Skeletal muscle cell (primary cell): ENCODE measurements at regions not wholly inside any gene's neighbourhood (a gene's known extent, or its start where the extent isn't known, plus 50 kb on each side); places are given as distances from the start of the nearest gene placed in this dataset.
"Not testable (repeated sequence)": the region's sequence is repeated elsewhere in the genome, so short reads cannot be mapped to it uniquely, and the experiment has no call there.

ENCODE experiments used
- DNase-seq: peaks from one replicate; pipeline ENCODE4 v3.0.0-alpha.2; 2010; ENCODE audit warnings: low read depth
- H3K4me3 ChIP-seq: 2 replicates; pipeline ENCODE4 v1.5.1; 2011; ENCODE audit warnings: low read depth, mild to moderate bottlenecking, control low read depth, low read length, moderate library complexity

GRCh38 chr1:245067257-245067656 is 87.5 kb upstream of the KIF26B start:
- DNase-seq = no peak
- H3K4me3 ChIP-seq = no peak overlapping the region

- no peak for DNase-seq
- H3K4me3 ChIP-seq = no peak overlapping the region
These were observed 92.0 kb upstream of the KIF26B start for GRCh38 chr1:245062741-245063305.

GRCh38 chr1:245061808-245062207 is 93.0 kb upstream of the KIF26B start:
- H3K4me3 ChIP-seq = not testable (repeated sequence)

GRCh38 chr1:245060684-245061374 is 94.0 kb upstream of the KIF26B start:
- no peak overlapping the region for H3K4me3 ChIP-seq
- no peak for DNase-seq

More at GRCh38 chr1:245061808-245062207, 93.0 kb upstream of the KIF26B start:
- DNase-seq = not testable (repeated sequence)

GRCh38 chr1:245059806-245060424 is 94.9 kb upstream of the KIF26B start:
- H3K4me3 ChIP-seq = no peak overlapping the region
- no peak for DNase-seq

- DNase-seq = no peak
- H3K4me3 ChIP-seq = no peak overlapping the region
These were observed 95.9 kb upstream of the KIF26B start for GRCh38 chr1:245058882-245059281.

- H3K4me3 ChIP-seq = no peak overlapping the region
- no peak for DNase-seq
These were observed 96.3 kb upstream of the KIF26B start for GRCh38 chr1:245058436-245058835.

- H3K4me3 ChIP-seq = no peak overlapping the region
These were observed 97.9 kb upstream of the KIF26B start for GRCh38 chr1:245056913-245057312.

GRCh38 chr1:245056296-245056695 is 98.5 kb upstream of the KIF26B start:
- DNase-seq, H3K4me3 ChIP-seq: not testable (repeated sequence)

More at GRCh38 chr1:245056913-245057312, 97.9 kb upstream of the KIF26B start:
- DNase-seq = no peak

- DNase-seq = no peak
These were observed 99.0 kb upstream of the KIF26B start for GRCh38 chr1:245055752-245056151.

GRCh38 chr1:245054507-245055270 is 100.1 kb upstream of the KIF26B start:
- no peak for DNase-seq
- H3K4me3 ChIP-seq = no peak overlapping the region

More at GRCh38 chr1:245055752-245056151, 99.0 kb upstream of the KIF26B start:
- no peak overlapping the region for H3K4me3 ChIP-seq

- DNase-seq = no peak
- H3K4me3 ChIP-seq = no peak overlapping the region
These were observed 100.7 kb upstream of the KIF26B start for GRCh38 chr1:245054105-245054504.

- no peak overlapping the region for H3K4me3 ChIP-seq
- no peak for DNase-seq
These were observed 102.5 kb upstream of the KIF26B start for GRCh38 chr1:245052258-245052657.

- DNase-seq = no peak
- no peak overlapping the region for H3K4me3 ChIP-seq
These were observed 103.2 kb upstream of the KIF26B start for GRCh38 chr1:245051349-245052221.

GRCh38 chr1:245046769-245047168 is 108.0 kb upstream of the KIF26B start:
- no peak overlapping the region for H3K4me3 ChIP-seq
- DNase-seq = no peak

GRCh38 chr1:245046315-245046714 is 108.5 kb upstream of the KIF26B start:
- H3K4me3 ChIP-seq = no peak overlapping the region
- no peak for DNase-seq

- no peak overlapping the region for H3K4me3 ChIP-seq
- no peak for DNase-seq
These were observed 109.5 kb upstream of the KIF26B start for GRCh38 chr1:245045087-245045881.

- DNase-seq = no peak
These were observed 111.2 kb upstream of the KIF26B start for GRCh38 chr1:245043611-245043940.

More at GRCh38 chr1:245043611-245043940, 111.2 kb upstream of the KIF26B start:
- H3K4me3 ChIP-seq = no peak overlapping the region
